Naive B cell (primary cell): ENCODE measurements at regions not wholly inside any gene's neighbourhood (a gene's known extent, or its start where the extent isn't known, plus 50 kb on each side); places are given as distances from the start of the nearest gene placed in this dataset.

ENCODE experiments used
- ATAC-seq, 2 donors: fragments of 150-1000 bp; cut with Tn5 transposase; 2 replicates each; pipeline ENCODE4 v1.10.0; 2021; ENCODE audit warnings: low read depth in 2 of 2, mild to moderate bottlenecking in 2 of 2, moderate library complexity in 2 of 2
- DNase-seq: peaks from one replicate; pipeline ENCODE4 v3.0.0; 2022
- H3K27ac Mint-ChIP-seq, 6 donors: one replicate each; pipeline ENCODE4 v1.8.0; 2020 to 2022; ENCODE audit warnings: mild to moderate bottlenecking in 6 of 6, mixed read lengths in 6 of 6, moderate library complexity in 5 of 6, inconsistent platforms in 2 of 6
- H3K27me3 Mint-ChIP-seq, 3 donors: one replicate each; pipeline ENCODE4 v1.8.0; 2021 to 2022; ENCODE audit warnings: mixed read lengths in 3 of 3, mild to moderate bottlenecking in 1 of 3
- H3K36me3 Mint-ChIP-seq, 2 donors: one replicate each; pipeline ENCODE4 v1.8.0; 2020 to 2022; ENCODE audit warnings: mixed read lengths in 2 of 2, inconsistent platforms in 1 of 2, mild to moderate bottlenecking in 1 of 2
- H3K4me1 Mint-ChIP-seq, 3 donors: one replicate each; pipeline ENCODE4 v1.8.0; 2020 to 2022; ENCODE audit warnings: mixed read lengths in 3 of 3, inconsistent platforms in 1 of 3, mild to moderate bottlenecking in 1 of 3, moderate library complexity in 1 of 3
- H3K4me3 Mint-ChIP-seq, 8 donors: one replicate each; pipeline ENCODE4 v1.8.0; 2020 to 2022; ENCODE audit warnings: mild to moderate bottlenecking in 8 of 8, mixed read lengths in 8 of 8, moderate library complexity in 8 of 8, inconsistent platforms in 2 of 8
- H3K9me3 Mint-ChIP-seq, 7 donors: one replicate each; pipeline ENCODE4 v1.8.0; 2020 to 2022; ENCODE audit warnings: mixed read lengths in 7 of 7, mild to moderate bottlenecking in 5 of 7, inconsistent platforms in 2 of 7, moderate library complexity in 1 of 7

GRCh38 chr7:54833001-54833467, 74.0 kb upstream of the SEC61G start:
- DNase-seq (no peak), ATAC-seq (no peak)
- peaks cover 0 to 3% (median 0%) of the 10 kb centered on the region in 3 donors for H3K27me3 Mint-ChIP-seq
- no peaks in the 10 kb centered on the region for H3K4me1 Mint-ChIP-seq
- no peak overlapping the region for H3K4me3 Mint-ChIP-seq
- no peaks in the 10 kb centered on the region for H3K36me3 Mint-ChIP-seq
- H3K27ac Mint-ChIP-seq: no peak overlapping the region
- H3K9me3 Mint-ChIP-seq: peaks cover 2 to 18% (median 10%) of the 10 kb centered on the region in 7 donors

GRCh38 chr7:54837168-54837567, 78.2 kb upstream of the SEC61G start:
- DNase-seq (no peak), ATAC-seq (no peak)
- Mint-ChIP-seq H3K36me3 (no peaks in the 10 kb centered on the region), H3K4me3 (no peak overlapping the region), H3K27me3 (peaks cover 0 to 7% (median 0%) of the 10 kb centered on the region in 3 donors), H3K4me1 (no peaks in the 10 kb centered on the region), H3K27ac (no peak overlapping the region), H3K9me3 (peaks cover 0 to 7% (median 2%) of the 10 kb centered on the region in 7 donors)

- Mint-ChIP-seq H3K36me3 (no peaks in the 10 kb centered on the region), H3K9me3 (peaks cover 0 to 7% (median 2%) of the 10 kb centered on the region in 7 donors), H3K4me3 (no peak overlapping the region), H3K27me3 (peaks cover 0 to 7% (median 0%) of the 10 kb centered on the region in 3 donors), H3K27ac (no peak overlapping the region), H3K4me1 (no peaks in the 10 kb centered on the region)
- ATAC-seq: no peak
- DNase-seq: no peak
Observed at GRCh38 chr7:54837761-54838160, 78.8 kb upstream of the SEC61G start.

- DNase-seq (no peak), ATAC-seq (no peak)
- H3K27ac Mint-ChIP-seq: peak overlapping the region in 1 of 6 donors; percentile 58
- H3K36me3 Mint-ChIP-seq: no peaks in the 10 kb centered on the region
- no peaks in the 10 kb centered on the region for H3K4me1 Mint-ChIP-seq
- no peak overlapping the region for H3K4me3 Mint-ChIP-seq
- H3K27me3 Mint-ChIP-seq: peaks cover 0 to 7% (median 0%) of the 10 kb centered on the region in 3 donors
- H3K9me3 Mint-ChIP-seq: peaks cover 0 to 7% (median 2%) of the 10 kb centered on the region in 7 donors
Observed at GRCh38 chr7:54838175-54838910, 79.3 kb upstream of the SEC61G start.

- no peak overlapping the region for H3K27ac Mint-ChIP-seq
- H3K4me1 Mint-ChIP-seq: peaks cover 0 to 5% (median 0%) of the 10 kb centered on the region in 3 donors
- H3K27me3 Mint-ChIP-seq: peaks cover 0 to 7% (median 0%) of the 10 kb centered on the region in 3 donors
- H3K9me3 Mint-ChIP-seq: peaks cover 0 to 7% (median 2%) of the 10 kb centered on the region in 7 donors
- ATAC-seq: no peak
- no peaks in the 10 kb centered on the region for H3K36me3 Mint-ChIP-seq
- H3K4me3 Mint-ChIP-seq: no peak overlapping the region
- no peak for DNase-seq
Observed at GRCh38 chr7:54839575-54840213, 80.7 kb upstream of the SEC61G start.

GRCh38 chr7:54841772-54842697, 83.0 kb upstream of the SEC61G start:
- H3K4me1 Mint-ChIP-seq: peaks cover 0 to 5% (median 0%) of the 10 kb centered on the region in 3 donors
- peaks cover 0 to 1% (median under 1%) of the 10 kb centered on the region in 7 donors for H3K9me3 Mint-ChIP-seq
- no peaks in the 10 kb centered on the region for H3K36me3 Mint-ChIP-seq
- no peak overlapping the region for H3K27ac Mint-ChIP-seq
- ATAC-seq (no peak), DNase-seq (no peak)
- H3K4me3 Mint-ChIP-seq: no peak overlapping the region
- H3K27me3 Mint-ChIP-seq: peaks cover 0 to 5% (median 0%) of the 10 kb centered on the region in 3 donors

GRCh38 chr7:54843841-54844355, 84.9 kb upstream of the SEC61G start:
- no peak overlapping the region for H3K27ac Mint-ChIP-seq
- no peak overlapping the region for H3K4me3 Mint-ChIP-seq
- H3K4me1 Mint-ChIP-seq: peaks cover 0 to 5% (median 0%) of the 10 kb centered on the region in 3 donors
- no peaks in the 10 kb centered on the region for H3K36me3 Mint-ChIP-seq
- H3K27me3 Mint-ChIP-seq: peaks cover 0 to 2% (median 0%) of the 10 kb centered on the region in 3 donors
- no peak for DNase-seq
- peaks cover 0 to 7% (median 1%) of the 10 kb centered on the region in 7 donors for H3K9me3 Mint-ChIP-seq
- no peak for ATAC-seq

GRCh38 chr7:54846273-54846672, 87.3 kb upstream of the SEC61G start:
- no peak overlapping the region for H3K4me3 Mint-ChIP-seq
- peaks cover 3 to 28% (median 9%) of the 10 kb centered on the region in 7 donors for H3K9me3 Mint-ChIP-seq
- DNase-seq: no peak
- H3K36me3 Mint-ChIP-seq: no peaks in the 10 kb centered on the region
- no peak for ATAC-seq
- peaks cover 0 to 5% (median 0%) of the 10 kb centered on the region in 3 donors for H3K4me1 Mint-ChIP-seq
- no peak overlapping the region for H3K27ac Mint-ChIP-seq
- no peaks in the 10 kb centered on the region for H3K27me3 Mint-ChIP-seq

- peaks cover 0 to 5% (median 0%) of the 10 kb centered on the region in 3 donors for H3K4me1 Mint-ChIP-seq
- no peak for DNase-seq
- no peak overlapping the region for H3K4me3 Mint-ChIP-seq
- peaks cover 7 to 32% (median 16%) of the 10 kb centered on the region in 7 donors for H3K9me3 Mint-ChIP-seq
- no peak for ATAC-seq
- no peaks in the 10 kb centered on the region for H3K27me3 Mint-ChIP-seq
- no peaks in the 10 kb centered on the region for H3K36me3 Mint-ChIP-seq
- no peak overlapping the region for H3K27ac Mint-ChIP-seq
Observed at GRCh38 chr7:54847921-54848320, 88.9 kb upstream of the SEC61G start.

- ATAC-seq (no peak), DNase-seq (no peak)
- peaks cover 5 to 12% (median 7%) of the 10 kb centered on the region in 3 donors for H3K27me3 Mint-ChIP-seq
- H3K4me3 Mint-ChIP-seq: no peak overlapping the region
- no peaks in the 10 kb centered on the region for H3K4me1 Mint-ChIP-seq
- H3K9me3 Mint-ChIP-seq: peaks cover 7 to 19% (median 13%) of the 10 kb centered on the region in 7 donors
- no peak overlapping the region for H3K27ac Mint-ChIP-seq
- no peaks in the 10 kb centered on the region for H3K36me3 Mint-ChIP-seq
Observed at GRCh38 chr7:54856856-54857255, 97.8 kb upstream of the SEC61G start.

GRCh38 chr7:54857294-54857693, 98.3 kb upstream of the SEC61G start:
- DNase-seq: no peak
- no peak overlapping the region for H3K27ac Mint-ChIP-seq
- no peak for ATAC-seq
- H3K27me3 Mint-ChIP-seq: peaks cover 5 to 12% (median 7%) of the 10 kb centered on the region in 3 donors
- H3K36me3 Mint-ChIP-seq: no peaks in the 10 kb centered on the region
- H3K9me3 Mint-ChIP-seq: peaks cover 6 to 19% (median 13%) of the 10 kb centered on the region in 7 donors
- no peak overlapping the region for H3K4me3 Mint-ChIP-seq
- no peaks in the 10 kb centered on the region for H3K4me1 Mint-ChIP-seq

GRCh38 chr7:54858008-54858692, 99.1 kb upstream of the SEC61G start:
- ATAC-seq (no peak), DNase-seq (no peak)
- Mint-ChIP-seq H3K4me3 (peak overlapping the region in 1 of 8 donors; percentile 54), H3K27ac (no peak overlapping the region), H3K27me3 (peaks cover 5 to 12% (median 7%) of the 10 kb centered on the region in 3 donors), H3K4me1 (no peaks in the 10 kb centered on the region), H3K36me3 (no peaks in the 10 kb centered on the region), H3K9me3 (peaks cover 3 to 18% (median 5%) of the 10 kb centered on the region in 7 donors)
